Trophoblast cell (in vitro differentiated cells and primary cell): ENCODE measurements at regions not wholly inside any gene's neighbourhood (a gene's known extent, or its start where the extent isn't known, plus 50 kb on each side); places are given as distances from the start of the nearest gene placed in this dataset.

Experiments
- DNase-seq, 2 donors: peaks; one replicate each; pipeline ENCODE4 v3.0.0-alpha.2; 2016
- H2AFZ ChIP-seq: 2 replicates; pipeline ENCODE4 v1.6.1; 2013; ENCODE audit warnings: low read length, moderate library complexity, mild to moderate bottlenecking; ENCODE audit not compliant: insufficient read depth, poor library complexity
- H2AK5ac ChIP-seq: 2 replicates; pipeline ENCODE4 v1.6.1; 2013; ENCODE audit warnings: mild to moderate bottlenecking, low read length
- H2BK120ac ChIP-seq: 2 replicates; pipeline ENCODE4 v1.6.1; 2013; ENCODE audit warnings: low read length, mild to moderate bottlenecking, moderate library complexity; ENCODE audit not compliant: insufficient read depth, poor library complexity
- H2BK12ac ChIP-seq: 2 replicates; pipeline ENCODE4 v1.6.1; 2013; ENCODE audit warnings: mild to moderate bottlenecking, low read length, moderate library complexity
- H2BK5ac ChIP-seq: 2 replicates; pipeline ENCODE4 v1.6.1; 2013; ENCODE audit warnings: low read length, low read depth, moderate library complexity, mild to moderate bottlenecking; ENCODE audit not compliant: poor library complexity
- H3K14ac ChIP-seq: 2 replicates; pipeline ENCODE4 v1.6.1; 2013; ENCODE audit warnings: mild to moderate bottlenecking, low read length
- H3K18ac ChIP-seq: 2 replicates; pipeline ENCODE4 v1.6.1; 2013; ENCODE audit warnings: mild to moderate bottlenecking, low read length
- H3K23ac ChIP-seq: 2 replicates; pipeline ENCODE4 v1.6.1; 2013; ENCODE audit warnings: low read length
- H3K27ac ChIP-seq: 2 replicates; pipeline ENCODE4 v1.5.1; 2013; ENCODE audit warnings: low read depth, mild to moderate bottlenecking, inconsistent platforms, low read length, moderate library complexity
- H3K27me3 ChIP-seq: 2 replicates; pipeline ENCODE4 v1.6.1; 2013; ENCODE audit warnings: inconsistent platforms, mild to moderate bottlenecking, low read length, moderate library complexity; ENCODE audit not compliant: insufficient read depth
- H3K36me3 ChIP-seq, 2 experiments: 1 replicate in 1 of 2; 2 replicates in 1 of 2; pipeline ENCODE4 v1.6.1; 2013; ENCODE audit warnings: low read length in 2 of 2, mild to moderate bottlenecking in 2 of 2, moderate library complexity in 1 of 2; ENCODE audit not compliant: insufficient read depth in 2 of 2, control insufficient read depth in 1 of 2
- H3K4ac ChIP-seq: 2 replicates; pipeline ENCODE4 v1.6.1; 2013; ENCODE audit warnings: low read depth, mild to moderate bottlenecking, low read length, moderate library complexity
- H3K4me1 ChIP-seq, 2 experiments: 1 replicate in 1 of 2; 2 replicates in 1 of 2; pipeline ENCODE4 v1.6.1; 2013; ENCODE audit warnings: low read length in 2 of 2, mild to moderate bottlenecking in 2 of 2, moderate library complexity in 1 of 2; ENCODE audit not compliant: insufficient read depth in 2 of 2, control insufficient read depth in 1 of 2
- H3K4me2 ChIP-seq: 2 replicates; pipeline ENCODE4 v1.6.1; 2013; ENCODE audit warnings: inconsistent platforms, mild to moderate bottlenecking, low read length, moderate library complexity
- H3K4me3 ChIP-seq: 2 replicates; pipeline ENCODE4 v1.5.1; 2013; ENCODE audit warnings: mild to moderate bottlenecking, low read depth, low read length, inconsistent platforms
- H3K79me1 ChIP-seq: one replicate; pipeline ENCODE4 v1.6.1; 2013; ENCODE audit warnings: low read length
- H3K79me2 ChIP-seq: 2 replicates; pipeline ENCODE4 v1.6.1; 2013; ENCODE audit warnings: low read length, mild to moderate bottlenecking; ENCODE audit not compliant: control insufficient read depth, insufficient read depth, poor library complexity
- H3K9ac ChIP-seq: 2 replicates; pipeline ENCODE4 v1.6.1; 2013; ENCODE audit warnings: mild to moderate bottlenecking, low read length
- H3K9me3 ChIP-seq: 2 replicates; pipeline ENCODE4 v1.6.1; 2013; ENCODE audit warnings: low read depth, mild to moderate bottlenecking, control low read depth, inconsistent platforms, low read length; ENCODE audit not compliant: insufficient read depth
- H4K12ac ChIP-seq: 2 replicates; pipeline ENCODE4 v1.6.1; 2013; ENCODE audit warnings: low read depth, mild to moderate bottlenecking, low read length, moderate library complexity
- H4K8ac ChIP-seq: 2 replicates; pipeline ENCODE4 v1.6.1; 2013; ENCODE audit warnings: low read depth, mild to moderate bottlenecking, low read length, moderate library complexity
- H4K91ac ChIP-seq: one replicate; pipeline ENCODE4 v1.6.1; 2013; ENCODE audit warnings: low read depth, mild to moderate bottlenecking, low read length, moderate library complexity
- WGBS: extraction: QIAGEN DNeasy Blood & Tissue Kit; methylation state at CpG from one replicate; pipeline ENCODE4 v1.1.7; 2013; ENCODE audit warnings: missing lambda C conversion rate; ENCODE audit not compliant: insufficient read length, insufficient coverage; ENCODE audit errors: extremely low coverage; 5-methylcytosine and 5-hydroxymethylcytosine counted together

DNA sequence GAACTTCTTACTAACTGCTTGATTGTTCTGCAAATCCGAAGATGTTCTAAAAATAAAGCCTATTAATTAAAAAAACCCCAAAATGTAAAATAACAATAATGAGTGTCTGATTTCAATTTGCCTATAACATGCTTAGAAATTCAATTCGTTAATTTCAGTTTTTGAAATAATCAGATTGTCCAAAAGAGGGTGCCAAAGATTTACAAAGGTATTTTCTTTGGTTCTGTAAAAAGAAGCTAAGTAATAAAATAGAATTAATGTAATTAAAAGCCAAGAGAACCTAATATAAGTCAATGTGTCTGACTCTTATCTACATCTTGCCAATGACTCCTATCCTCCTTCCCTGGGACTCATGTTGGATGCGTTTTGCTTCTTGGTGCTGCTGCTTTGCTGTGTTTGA is 75.0 kb upstream of the CPHXL start:
- Histone ChIP-seq H3K4me1 (no peaks in the 10 kb centered on the region), H3K9ac (no peak overlapping the region), H4K12ac (no peak overlapping the region), H3K23ac (no peak overlapping the region), H2AFZ (no peak overlapping the region), H3K4ac (no peak overlapping the region), H3K18ac (no peak overlapping the region), H2BK12ac (no peak overlapping the region), H2BK120ac (no peak overlapping the region), H3K4me2 (no peak overlapping the region), H2AK5ac (no peak overlapping the region), H3K27ac (no peak overlapping the region), H3K14ac (no peak overlapping the region), H2BK5ac (no peak overlapping the region), H3K27me3 (no peaks in the 10 kb centered on the region), H4K8ac (no peak overlapping the region), H3K79me1 (no peaks in the 10 kb centered on the region), H4K91ac (no peak overlapping the region), H3K36me3 (no peaks in the 10 kb centered on the region), H3K4me3 (no peak overlapping the region), H3K79me2 (no peaks in the 10 kb centered on the region), H3K9me3 (no peaks in the 10 kb centered on the region)
- DNase-seq, result peak in 1 of 2 donors; percentile 25
- no CpG with 5 or more reads among the region's 3 CpGs for WGBS

DNA sequence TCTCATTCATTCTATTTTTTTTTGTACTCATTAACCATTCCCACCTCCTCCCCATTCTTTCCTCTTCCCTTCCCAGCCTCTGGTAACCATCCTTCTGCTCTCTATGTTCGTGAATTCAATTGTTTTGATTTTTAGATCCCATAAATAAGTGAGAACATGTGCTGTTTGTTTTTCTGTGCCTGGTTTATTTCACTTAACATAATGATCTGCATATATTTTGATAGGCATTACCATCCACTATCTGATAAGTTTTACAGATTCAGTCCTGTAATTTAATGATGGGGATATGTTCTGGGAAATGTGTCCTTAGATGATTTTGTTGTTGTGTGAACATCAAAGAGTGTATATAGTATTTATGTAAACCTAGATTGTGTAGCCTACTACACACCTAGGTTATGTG is 77.5 kb upstream of the CPHXL start:
- no peak overlapping the region for H4K8ac ChIP-seq
- no CpG with 5 or more reads among the region's 1 CpG for WGBS
- no peak for DNase-seq

DNA sequence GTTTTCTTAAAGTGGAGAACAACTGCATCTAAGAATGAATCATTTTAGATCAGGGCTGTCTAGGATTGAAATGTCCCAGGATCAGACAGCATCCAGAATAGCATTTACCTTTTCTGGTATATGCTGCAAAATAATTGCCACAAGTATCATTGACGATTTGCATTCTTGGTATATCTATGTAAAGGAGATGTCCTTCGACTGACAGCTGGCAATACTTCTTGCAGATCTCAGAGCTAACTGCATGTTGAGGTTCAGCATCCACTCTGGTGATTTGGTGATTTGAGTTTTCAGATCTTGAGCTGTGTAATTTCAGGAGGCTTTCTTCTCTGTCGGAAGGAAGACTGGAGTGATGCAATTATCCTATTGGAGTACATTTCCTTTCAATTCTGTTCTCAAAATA is 78.1 kb upstream of the CPHXL start:
- H3K36me3 ChIP-seq, result no peaks in the 10 kb centered on the region
- no peak overlapping the region for H4K8ac ChIP-seq
- H2BK12ac ChIP-seq, result no peak overlapping the region
- no peaks in the 10 kb centered on the region for H3K4me1 ChIP-seq
- H3K79me1 ChIP-seq, result no peaks in the 10 kb centered on the region
- H3K27me3 ChIP-seq, result no peaks in the 10 kb centered on the region
- DNase-seq, result no peak
- H3K4me3 ChIP-seq, result no peak overlapping the region
- no peak overlapping the region for H3K14ac ChIP-seq
- H4K91ac ChIP-seq, result no peak overlapping the region
- H3K9me3 ChIP-seq, result no peaks in the 10 kb centered on the region
- no peak overlapping the region for H3K27ac ChIP-seq
- no peak overlapping the region for H3K4ac ChIP-seq
- no peak overlapping the region for H3K4me2 ChIP-seq
- no peak overlapping the region for H4K12ac ChIP-seq
- H3K23ac ChIP-seq, result no peak overlapping the region
- H2BK5ac ChIP-seq, result no peak overlapping the region
- no peak overlapping the region for H2BK120ac ChIP-seq
- H2AFZ ChIP-seq, result no peak overlapping the region
- H3K9ac ChIP-seq, result no peak overlapping the region
- no peaks in the 10 kb centered on the region for H3K79me2 ChIP-seq
- WGBS, result no CpG with 5 or more reads among the region's 3 CpGs
- no peak overlapping the region for H3K18ac ChIP-seq
- H2AK5ac ChIP-seq, result no peak overlapping the region

More for the DNA sequence above, 77.5 kb upstream of the CPHXL start:
- Histone ChIP-seq H3K4me1 (no peaks in the 10 kb centered on the region), H3K36me3 (no peaks in the 10 kb centered on the region), H2AK5ac (no peak overlapping the region), H3K9me3 (no peaks in the 10 kb centered on the region), H2BK12ac (no peak overlapping the region), H3K23ac (no peak overlapping the region), H3K14ac (no peak overlapping the region), H3K79me1 (no peaks in the 10 kb centered on the region), H3K4ac (no peak overlapping the region), H3K18ac (no peak overlapping the region), H3K4me3 (no peak overlapping the region), H2AFZ (no peak overlapping the region), H3K27ac (no peak overlapping the region), H4K12ac (no peak overlapping the region), H4K91ac (no peak overlapping the region), H3K4me2 (no peak overlapping the region), H3K79me2 (no peaks in the 10 kb centered on the region), H2BK120ac (no peak overlapping the region), H3K27me3 (no peaks in the 10 kb centered on the region), H2BK5ac (no peak overlapping the region), H3K9ac (no peak overlapping the region)

DNA sequence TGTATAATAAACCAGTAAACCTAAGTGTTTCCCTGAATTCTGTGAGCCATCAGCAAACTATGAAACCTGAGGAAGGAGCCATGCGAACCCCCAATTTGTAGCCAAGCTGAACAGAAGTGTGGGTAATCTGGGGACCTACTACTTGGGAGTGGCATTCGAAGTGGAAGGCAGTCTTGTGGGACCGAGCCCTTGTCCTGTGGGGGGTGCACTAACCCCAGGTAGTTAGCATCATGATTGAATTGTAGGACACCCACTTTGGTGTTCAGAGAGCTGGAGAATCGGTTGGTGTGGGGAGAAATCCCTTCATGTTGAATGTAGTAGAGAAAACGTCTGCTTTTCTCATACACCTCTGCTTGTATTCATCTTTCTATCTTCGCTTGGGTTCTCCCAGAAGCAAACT is 79.7 kb upstream of the CPHXL start:
- Histone ChIP-seq H3K79me1 (no peaks in the 10 kb centered on the region), H3K4ac (no peak overlapping the region), H2AFZ (no peak overlapping the region), H2AK5ac (no peak overlapping the region), H3K23ac (no peak overlapping the region), H3K4me2 (no peak overlapping the region), H3K27ac (no peak overlapping the region), H2BK120ac (no peak overlapping the region), H4K8ac (no peak overlapping the region), H4K91ac (no peak overlapping the region), H4K12ac (no peak overlapping the region), H2BK5ac (no peak overlapping the region), H3K79me2 (no peaks in the 10 kb centered on the region), H2BK12ac (no peak overlapping the region), H3K36me3 (no peaks in the 10 kb centered on the region), H3K14ac (no peak overlapping the region), H3K9me3 (no peaks in the 10 kb centered on the region), H3K4me1 (no peaks in the 10 kb centered on the region), H3K9ac (no peak overlapping the region), H3K4me3 (no peak overlapping the region), H3K18ac (no peak overlapping the region), H3K27me3 (no peaks in the 10 kb centered on the region)
- WGBS, result no CpG with 5 or more reads among the region's 6 CpGs
- no peak for DNase-seq
